ENCODE measurements at regions not wholly inside any gene's neighbourhood (a gene's known extent, or its start where the extent isn't known, plus 50 kb on each side); places are given as distances from the start of the nearest gene placed in this dataset.
A peak's percentile ranks its signal among the peaks of the same experiment; 100 is the strongest.
"Not testable (repeated sequence)": the region's sequence is repeated elsewhere in the genome, so short reads cannot be mapped to it uniquely, and the experiment has no call there.

DNA sequence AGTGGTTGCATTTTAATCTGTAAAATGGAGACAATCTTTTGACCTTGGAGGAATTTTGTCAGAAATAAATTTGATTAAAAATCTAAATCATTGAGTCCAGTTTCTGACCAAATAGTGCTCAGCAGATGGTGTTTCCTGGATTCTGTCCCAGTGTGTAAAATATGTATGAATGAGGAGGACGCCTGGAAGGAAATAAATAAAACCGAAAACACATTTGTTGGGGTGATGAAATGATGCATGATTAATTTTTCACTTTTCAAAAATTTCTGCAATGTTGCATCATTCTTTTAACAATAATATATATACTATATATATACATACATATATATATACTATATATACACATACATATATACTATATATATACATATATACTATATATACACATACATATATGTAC lies 261.1 kb upstream of the TRIB2 start:
- in situ Hi-C loops (cut with MboI; ENCODE audit: low pct_unique_long_range_greater_than_20kb in 2 of 9, low sequenced_read_pairs in 9 of 9, unreplicated experiment in 9 of 9) = no loop called here
- H3K4me1 ChIP-seq (replicated peaks in 1 of 2) = peaks cover 10 to 15% of the 10 kb centered on the region in 2 donors
- H3K27ac ChIP-seq = no peak overlapping the region
- ATAC-seq (replicated peaks in 6 of 8) = no peak
- no peak overlapping the region for H3K4me3 ChIP-seq
- 0 to 100% (median 26%) methylated on average over 1 to 2 of the region's 2 CpGs; no CpG with 5 or more reads in 4 of the 10 experiments for WGBS, 10 experiments

- Histone ChIP-seq H3K4me3 (no peak overlapping the region), H3K27ac (no peak overlapping the region), H3K4me1 (replicated peaks in 1 of 2) (peaks cover 10 to 15% of the 10 kb centered on the region in 2 donors)
- 7 to 100% (median 60%) methylated on average over 1 to 5 of the region's 7 CpGs; no CpG with 5 or more reads in 1 of the 10 experiments for WGBS, 10 experiments
- in situ Hi-C loops (cut with MboI; ENCODE audit: low pct_unique_long_range_greater_than_20kb in 2 of 9, low sequenced_read_pairs in 9 of 9, unreplicated experiment in 9 of 9) = no loop called here
- ATAC-seq (replicated peaks in 6 of 8) = peak in 6 of 8 experiments; percentile 48 to 98 (median 87)
These were observed 260.2 kb upstream of the TRIB2 start for GRCh38 chr2:12456293-12457106.

DNA sequence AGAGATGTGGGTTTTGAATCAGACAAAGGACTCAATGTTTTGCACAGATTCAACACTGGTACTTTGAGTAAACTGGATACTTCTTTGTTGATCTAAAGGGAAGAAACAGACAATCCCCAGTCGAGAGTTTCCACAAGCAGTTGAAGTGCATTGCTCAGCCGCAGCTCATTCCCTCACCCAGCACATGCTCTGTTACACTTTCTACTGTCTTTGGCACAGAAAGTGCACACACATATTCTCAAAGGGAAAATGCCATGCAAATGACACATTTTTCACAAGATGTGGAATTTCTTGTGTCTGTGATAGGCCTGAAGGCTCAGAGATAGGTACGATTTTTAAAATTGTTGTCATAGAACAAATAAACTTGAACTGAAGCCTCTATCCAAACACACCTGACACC lies 258.9 kb upstream of the TRIB2 start:
- Histone ChIP-seq H3K4me1 (replicated peaks in 1 of 2) (peaks cover 0 to 6% of the 10 kb centered on the region in 2 donors), H3K4me3 (no peak overlapping the region), H3K27ac (no peak overlapping the region)
- in situ Hi-C loops (cut with MboI; ENCODE audit: low pct_unique_long_range_greater_than_20kb in 2 of 9, low sequenced_read_pairs in 9 of 9, unreplicated experiment in 9 of 9) = no loop called here
- 44 to 100% (median 90%) methylated on average over 1 to 3 of the region's 3 CpGs; no CpG with 5 or more reads in 2 of the 10 experiments for WGBS, 10 experiments
- ATAC-seq (replicated peaks in 6 of 8) = no peak

GRCh38 chr2:12463189-12463588 lies 253.5 kb upstream of the TRIB2 start:
- Histone ChIP-seq H3K4me3 (no peak overlapping the region), H3K4me1 (replicated peaks in 1 of 2) (no peaks in the 10 kb centered on the region), H3K27ac (no peak overlapping the region)
- WGBS, 10 experiments = 63 to 100% (median 79%) methylated on average over 1 to 5 of the region's 5 CpGs; no CpG with 5 or more reads in 2 of the 10 experiments
- in situ Hi-C loops (cut with MboI; ENCODE audit: low pct_unique_long_range_greater_than_20kb in 2 of 9, low sequenced_read_pairs in 9 of 9, unreplicated experiment in 9 of 9) = no loop called here
- ATAC-seq (replicated peaks in 6 of 8) = no peak

DNA sequence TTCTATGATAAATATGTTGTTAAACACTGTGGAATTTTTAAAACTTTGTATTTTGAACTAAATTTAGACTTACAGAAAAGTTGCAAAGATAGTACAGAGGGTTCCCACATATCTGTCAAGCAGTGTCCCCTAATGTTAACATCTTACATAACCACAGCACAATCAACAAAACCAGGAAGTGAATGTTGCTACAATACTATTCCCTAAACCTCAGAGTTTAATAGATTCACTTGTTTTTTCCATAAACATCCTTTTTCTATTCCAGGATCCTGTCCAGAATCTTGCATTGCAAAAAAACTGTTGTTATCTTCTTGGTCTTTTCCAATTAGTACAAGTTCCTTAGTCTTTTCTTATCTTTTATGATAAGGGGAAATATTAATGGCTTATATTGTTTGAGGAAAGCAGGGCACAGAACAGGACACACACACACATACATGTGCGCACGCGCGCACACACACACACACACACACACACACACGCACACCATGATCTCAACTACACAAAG lies 251.1 kb upstream of the TRIB2 start:
- Histone ChIP-seq H3K4me1 (replicated peaks in 1 of 2) (no peaks in the 10 kb centered on the region), H3K4me3 (no peak overlapping the region), H3K27ac (no peak overlapping the region)
- ATAC-seq (replicated peaks in 6 of 8) = no peak
- WGBS, 10 experiments = 43 to 92% (median 74%) methylated on average over 1 to 5 of the region's 5 CpGs; no CpG with 5 or more reads in 2 of the 10 experiments
- in situ Hi-C loops (cut with MboI; ENCODE audit: low pct_unique_long_range_greater_than_20kb in 2 of 9, low sequenced_read_pairs in 9 of 9, unreplicated experiment in 9 of 9) = no loop called here

DNA sequence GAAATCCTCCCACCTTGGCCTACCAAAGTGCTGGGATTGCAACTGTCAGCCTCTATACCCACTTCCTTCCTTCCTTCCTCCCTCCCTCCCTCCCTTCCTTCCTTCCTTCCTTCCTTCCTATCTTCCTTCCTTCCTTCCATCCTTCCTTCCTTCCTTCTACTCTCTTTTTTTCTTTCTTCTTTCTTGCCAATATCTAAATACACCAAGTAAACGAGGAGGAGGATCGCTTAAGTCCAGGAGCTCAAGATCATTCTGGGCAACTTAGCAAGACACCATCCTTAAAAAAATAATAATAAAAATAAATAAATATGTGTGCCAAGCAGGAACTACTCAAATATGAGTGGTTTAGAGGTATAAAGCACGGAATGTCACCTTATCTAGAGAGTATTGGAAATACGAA lies 249.4 kb upstream of the TRIB2 start:
- in situ Hi-C loops (cut with MboI; ENCODE audit: low pct_unique_long_range_greater_than_20kb in 2 of 9, low sequenced_read_pairs in 9 of 9, unreplicated experiment in 9 of 9) = no loop called here
- WGBS, 10 experiments = 40 to 100% (median 95%) methylated on average over 1 to 4 of the region's 4 CpGs; no CpG with 5 or more reads in 2 of the 10 experiments

DNA sequence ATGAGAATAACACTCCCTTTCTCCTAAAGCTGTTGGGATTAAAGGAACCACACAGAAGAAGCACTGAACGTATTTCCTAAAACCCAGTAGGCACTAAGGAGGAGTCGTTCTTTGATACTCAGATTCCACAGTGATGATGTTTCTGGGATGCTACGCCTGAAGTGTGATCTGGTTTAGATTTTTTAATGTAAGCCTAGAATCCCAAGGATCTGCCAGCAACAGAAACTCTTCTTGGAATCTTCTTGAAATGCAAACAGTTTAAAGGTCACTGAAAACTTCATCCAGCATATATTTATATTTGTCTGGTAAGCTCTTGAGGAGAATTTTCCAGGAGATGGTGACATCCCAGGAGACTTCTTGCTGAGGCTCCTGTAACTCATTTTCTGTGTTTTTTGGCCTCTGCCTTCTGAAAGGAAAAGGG lies 247.6 kb upstream of the TRIB2 start:
- ATAC-seq (replicated peaks in 6 of 8) = no peak
- 31 to 94% (median 80%) methylated on average over 1 to 3 of the region's 3 CpGs; no CpG with 5 or more reads in 1 of the 10 experiments for WGBS, 10 experiments
- Histone ChIP-seq H3K4me1 (replicated peaks in 1 of 2) (no peaks in the 10 kb centered on the region), H3K27ac (no peak overlapping the region), H3K4me3 (no peak overlapping the region)
- in situ Hi-C loops (cut with MboI; ENCODE audit: low pct_unique_long_range_greater_than_20kb in 2 of 9, low sequenced_read_pairs in 9 of 9, unreplicated experiment in 9 of 9) = no loop called here

More for the DNA sequence above, 249.4 kb upstream of the TRIB2 start:
- Histone ChIP-seq H3K4me3 (no peak overlapping the region), H3K4me1 (replicated peaks in 1 of 2) (no peaks in the 10 kb centered on the region), H3K27ac (no peak overlapping the region)
- no peak for ATAC-seq (replicated peaks in 6 of 8)

GRCh38 chr2:12472265-12472664 lies 244.5 kb upstream of the TRIB2 start:
- H3K27ac ChIP-seq; H3K4me1 ChIP-seq (replicated peaks in 1 of 2); ATAC-seq (replicated peaks in 6 of 8); in situ Hi-C loops (cut with MboI; ENCODE audit: low pct_unique_long_range_greater_than_20kb in 2 of 9, low sequenced_read_pairs in 9 of 9, unreplicated experiment in 9 of 9); H3K4me3 ChIP-seq: not testable (repeated sequence)

- H3K4me1 ChIP-seq (replicated peaks in 1 of 2) = no peaks in the 10 kb centered on the region
- in situ Hi-C loops (cut with MboI; ENCODE audit: low pct_unique_long_range_greater_than_20kb in 2 of 9, low sequenced_read_pairs in 9 of 9, unreplicated experiment in 9 of 9) = no loop called here
- no peak for ATAC-seq (replicated peaks in 6 of 8)
- H3K27ac ChIP-seq = no peak overlapping the region
- WGBS, 10 experiments = 74 to 98% (median 89%) methylated on average over 2 to 9 of the region's 9 CpGs
- H3K4me3 ChIP-seq = no peak overlapping the region
These were observed 238.3 kb upstream of the TRIB2 start for GRCh38 chr2:12478151-12479064.

GRCh38 chr2:12479065-12479601 lies 237.6 kb upstream of the TRIB2 start:
- H3K4me1 ChIP-seq (replicated peaks in 1 of 2) = no peaks in the 10 kb centered on the region
- no peak overlapping the region for H3K4me3 ChIP-seq
- peak in 3 of 8 experiments; percentile 25 to 40 (median 27) for ATAC-seq (replicated peaks in 6 of 8)
- in situ Hi-C loops (cut with MboI; ENCODE audit: low pct_unique_long_range_greater_than_20kb in 2 of 9, low sequenced_read_pairs in 9 of 9, unreplicated experiment in 9 of 9) = no loop called here
- no peak overlapping the region for H3K27ac ChIP-seq
- WGBS, 10 experiments = 25 to 100% (median 70%) methylated on average over 1 of the region's 1 CpG; no CpG with 5 or more reads in 3 of the 10 experiments

DNA sequence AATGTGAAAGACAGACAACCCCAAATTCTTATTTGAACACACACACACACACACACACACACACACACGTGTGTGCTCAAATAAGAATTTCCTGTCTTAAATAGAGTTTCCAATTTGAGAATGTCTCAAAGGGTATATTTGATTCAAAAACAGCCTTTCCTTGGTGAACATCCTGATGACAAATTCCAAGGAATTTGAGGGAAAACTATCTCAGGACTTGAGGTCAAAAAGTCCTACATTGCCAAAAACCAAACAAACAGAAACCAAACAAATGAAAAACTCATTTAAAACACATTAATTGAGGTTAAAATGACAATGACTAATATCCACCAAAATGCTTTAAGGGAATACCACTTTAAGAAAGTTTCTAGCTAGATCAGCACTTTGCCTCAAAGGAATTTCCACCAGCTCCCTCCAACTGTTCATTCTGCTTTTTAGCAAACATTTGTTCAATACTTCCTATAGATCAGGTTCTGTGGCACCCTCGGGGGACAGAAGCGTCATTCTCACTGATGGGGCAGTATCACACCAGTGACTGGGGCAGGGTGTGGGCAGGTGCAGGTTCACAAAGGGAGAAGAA lies 232.1 kb upstream of the TRIB2 start:
- in situ Hi-C loops (cut with MboI; ENCODE audit: low pct_unique_long_range_greater_than_20kb in 2 of 9, low sequenced_read_pairs in 9 of 9, unreplicated experiment in 9 of 9) = no loop called here
- Histone ChIP-seq H3K27ac (no peak overlapping the region), H3K4me1 (replicated peaks in 1 of 2) (peaks cover 0 to 5% of the 10 kb centered on the region in 2 donors), H3K4me3 (no peak overlapping the region)
- WGBS, 10 experiments = 47 to 100% (median 64%) methylated on average over 2 to 3 of the region's 3 CpGs; no CpG with 5 or more reads in 4 of the 10 experiments
- no peak for ATAC-seq (replicated peaks in 6 of 8)

GRCh38 chr2:12486205-12487118 lies 230.3 kb upstream of the TRIB2 start:
- Histone ChIP-seq H3K4me1 (replicated peaks in 1 of 2) (peaks cover 0 to 5% of the 10 kb centered on the region in 2 donors), H3K27ac (no peak overlapping the region), H3K4me3 (no peak overlapping the region)
- in situ Hi-C loops (cut with MboI; ENCODE audit: low pct_unique_long_range_greater_than_20kb in 2 of 9, low sequenced_read_pairs in 9 of 9, unreplicated experiment in 9 of 9) = no loop called here
- ATAC-seq (replicated peaks in 6 of 8) = peak in 2 of 8 experiments; percentile 22 to 28
- WGBS, 10 experiments = 53 to 100% (median 76%) methylated on average over 1 to 9 of the region's 9 CpGs; no CpG with 5 or more reads in 1 of the 10 experiments

All from motor neuron (in vitro differentiated cells).